Lower leg skin (tissue), 3 donors: ENCODE measurements at regions not wholly inside any gene's neighbourhood (a gene's known extent, or its start where the extent isn't known, plus 50 kb on each side); places are given as distances from the start of the nearest gene placed in this dataset.

ENCODE experiments used
- CTCF ChIP-seq, 3 donors: fragments of 450-650 bp; IDR thresholded peaks; one replicate each; pipeline ENCODE4 v1.5.1; 2016; ENCODE audit warnings: antibody characterized with exemption in 3 of 3, mild to moderate bottlenecking in 3 of 3, moderate library complexity in 2 of 3
- POLR2A ChIP-seq, 2 donors: fragments of 450-650 bp; IDR thresholded peaks; one replicate each; pipeline ENCODE4 v1.6.1; 2016 to 2017; ENCODE audit warnings: antibody characterized with exemption in 2 of 2, mild to moderate bottlenecking in 1 of 2, moderate library complexity in 1 of 2

DNA sequence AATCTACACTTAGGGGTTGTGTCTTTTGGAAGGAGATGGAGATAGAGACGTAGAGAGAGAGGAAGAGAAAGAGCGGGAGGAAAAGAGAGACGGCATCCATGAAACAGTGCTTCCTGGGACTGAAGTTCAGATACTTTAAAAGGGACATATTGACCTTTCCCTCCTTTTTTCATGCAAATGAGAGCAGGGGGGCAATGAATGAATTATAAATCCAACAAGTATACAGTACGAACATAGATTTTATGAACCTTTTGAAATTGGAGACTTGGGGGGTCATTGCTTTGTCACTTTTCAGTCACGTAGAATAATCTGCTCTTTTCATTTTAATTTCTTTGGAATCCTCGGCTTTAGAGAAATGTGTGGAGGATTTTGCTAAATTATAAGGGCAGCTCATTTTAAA is 364.2 kb downstream of the MAT2B start:
- TF ChIP-seq CTCF (IDR thresholded peaks at IDR 0.05) = no peak
- TF ChIP-seq POLR2A (IDR thresholded peaks at IDR 0.05) = no peak
